Endothelial cell of umbilical vein (primary cell): ENCODE measurements at regions not wholly inside any gene's neighbourhood (a gene's known extent, or its start where the extent isn't known, plus 50 kb on each side); places are given as distances from the start of the nearest gene placed in this dataset.

Experiments
- BruUV-seq: library from RNA; stranded (reverse); fragments of 400-500 nt; replicated peaks from 2 replicates; lab custom pipeline; 2021; lab: Mats Ljungman, UMichigan
- CTCF ChIA-PET: fragments of 300-600, 350-600 bp; sonication (Branson Sonifier 250); formaldehyde crosslinking; loops from one replicate; lab custom pipeline; 2021; ENCODE audit warnings: antibody characterized with exemption, inconsistent platforms; lab: Charles Lee
- POLR2A ChIA-PET: fragments of 300-600, 350-600 bp; sonication (Branson Sonifier 250); formaldehyde crosslinking; loops from one replicate; lab custom pipeline; 2021; ENCODE audit warnings: antibody characterized with exemption, inconsistent platforms; lab: Charles Lee
- DNase-seq: peaks from one replicate; pipeline ENCODE4 v3.0.0-alpha.2; 2011; ENCODE audit warnings: low read depth, low spot score
- FAIRE-seq: peaks from 2 replicates; lab custom pipeline; 2011; peaks lifted over from hg19 to GRCh38; lab: Jason Lieb, UNC
- H2AFZ ChIP-seq: 2 replicates; pipeline ENCODE4 v1.6.0; 2012; ENCODE audit warnings: low read depth, low read length, control low read depth, inconsistent platforms
- H3K27ac ChIP-seq: 2 replicates; pipeline ENCODE4 v1.5.1; 2011; ENCODE audit warnings: low read depth, mild to moderate bottlenecking, control low read depth, low read length, moderate library complexity; ENCODE audit not compliant: insufficient read depth
- H3K27me3 ChIP-seq, 2 experiments: 2 replicates each; pipeline versions ENCODE4 v1.6.0 to v1.6.1; 2011; ENCODE audit warnings: low read length in 2 of 2, mixed read lengths in 1 of 2; ENCODE audit not compliant: control insufficient read depth in 2 of 2, insufficient read depth in 2 of 2
- H3K36me3 ChIP-seq, 2 experiments: 2 replicates in 1 of 2; 3 replicates in 1 of 2; pipeline ENCODE4 v1.5.1; 2011; ENCODE audit warnings: low read length in 2 of 2, mild to moderate bottlenecking in 1 of 2, moderate library complexity in 1 of 2; ENCODE audit not compliant: control insufficient read depth in 2 of 2, insufficient read depth in 2 of 2; ENCODE audit errors: extremely low read depth in 1 of 2
- H3K4me1 ChIP-seq: 3 replicates; pipeline ENCODE4 v1.5.1; 2011; ENCODE audit warnings: mild to moderate bottlenecking, low read length; ENCODE audit not compliant: control insufficient read depth, insufficient read depth; ENCODE audit errors: extremely low read depth
- H3K4me2 ChIP-seq: 2 replicates; pipeline ENCODE4 v1.6.1; 2011; ENCODE audit warnings: low read length, control low read depth, mixed read lengths; ENCODE audit not compliant: insufficient read depth
- H3K4me3 ChIP-seq, 3 experiments: fragments of 200-600 bp in 1 of 3; sonication (generic), shearing (Covaris generic) in 1 of 3; replicated peaks in 1 of 3; 2 replicates each; pipeline ENCODE4 v1.5.1; 2011 to 2016; ENCODE audit warnings: control low read depth in 3 of 3, low read length in 3 of 3, mild to moderate bottlenecking in 2 of 3, inconsistent platforms in 1 of 3, low read depth in 1 of 3, moderate library complexity in 1 of 3; ENCODE audit not compliant: insufficient read depth in 1 of 3
- H3K79me2 ChIP-seq: 2 replicates; pipeline ENCODE4 v1.6.0; 2012; ENCODE audit warnings: low read length, inconsistent platforms; ENCODE audit not compliant: control insufficient read depth, insufficient read depth
- H3K9ac ChIP-seq: replicated peaks from 2 replicates; pipeline ENCODE3; 2011; ENCODE audit warnings: low read length, control low read depth; ENCODE audit not compliant: insufficient read depth; ENCODE audit errors: extremely low read depth
- H3K9me1 ChIP-seq: replicated peaks from 3 replicates; pipeline ENCODE4 v1.6.0; 2011; ENCODE audit warnings: mild to moderate bottlenecking, low read length; ENCODE audit not compliant: control insufficient read depth, insufficient read depth; ENCODE audit errors: extremely low read depth
- H3K9me3 ChIP-seq: replicated peaks from 2 replicates; pipeline ENCODE4 v1.5.1; 2012; ENCODE audit warnings: low read length, inconsistent platforms; ENCODE audit not compliant: control insufficient read depth, insufficient read depth
- H4K20me1 ChIP-seq: replicated peaks from 2 replicates; pipeline ENCODE3; 2011; ENCODE audit warnings: mild to moderate bottlenecking, low read length; ENCODE audit not compliant: control insufficient read depth, insufficient read depth; ENCODE audit errors: extremely low read depth
- CTCF ChIP-seq, 2 donors: IDR thresholded peaks; 1 replicate in 1 of 2; 2 replicates in 1 of 2; pipeline ENCODE4 v1.5.1; 2011; ENCODE audit warnings: low read length in 2 of 2, mild to moderate bottlenecking in 2 of 2, moderate library complexity in 2 of 2, control low read depth in 1 of 2, inconsistent platforms in 1 of 2, low read depth in 1 of 2; ENCODE audit not compliant: insufficient read depth in 1 of 2; ENCODE audit errors: extremely low read depth in 1 of 2
- EZH2 ChIP-seq: IDR thresholded peaks from 2 replicates; pipeline ENCODE4 v1.6.1; 2012; ENCODE audit warnings: borderline replicate concordance, low read depth, mild to moderate bottlenecking, moderate library complexity, low read length, inconsistent platforms; ENCODE audit not compliant: severe bottlenecking
- FOS ChIP-seq: IDR thresholded peaks from 2 replicates; pipeline ENCODE4 v1.6.1; 2011; ENCODE audit warnings: mild to moderate bottlenecking, low read length, moderate library complexity, borderline replicate concordance; ENCODE audit not compliant: insufficient read depth
- GATA2 ChIP-seq: IDR thresholded peaks from 2 replicates; pipeline ENCODE4 v1.7.0; 2011; ENCODE audit warnings: low read depth, mild to moderate bottlenecking, moderate library complexity, mixed read lengths, low read length; ENCODE audit not compliant: insufficient read length, insufficient read depth
- JUN ChIP-seq: IDR thresholded peaks from 2 replicates; pipeline ENCODE4 v1.6.1; 2011; ENCODE audit warnings: borderline replicate concordance, low read depth; ENCODE audit not compliant: insufficient read length, insufficient read depth
- MYC ChIP-seq: IDR thresholded peaks from one replicate; pipeline ENCODE4 v1.6.1; 2011; ENCODE audit warnings: mild to moderate bottlenecking, low read depth, low read length
- POLR2A ChIP-seq: IDR thresholded peaks from 2 replicates; pipeline ENCODE4 v1.6.1; 2012; ENCODE audit warnings: low read depth, mild to moderate bottlenecking, control low read depth, low read length
- POLR2AphosphoS5 ChIP-seq: IDR thresholded peaks from 2 replicates; pipeline ENCODE4 v1.6.1; 2012; ENCODE audit warnings: low read depth, mild to moderate bottlenecking, control low read depth, low read length, moderate library complexity; ENCODE audit not compliant: insufficient read depth
- dilution Hi-C: fragments of 300-500 bp; cut with MboI; formaldehyde crosslinking; loops from one replicate; pipeline ENCODE4 v1.15.0; 2019; ENCODE audit warnings: low sequenced_read_pairs; ENCODE audit not compliant: extremely low pct_ligation_motif_present
- intact Hi-C: fragments of 100-400 bp; cut with micrococcal nuclease; formaldehyde crosslinking; loops from one replicate; pipeline ENCODE4 v1.10.0; 2022
- TF ChIP-seq, protein P1 (sequence below): IDR thresholded peaks from 2 replicates; pipeline ENCODE4 v1.6.1; 2011; ENCODE audit not compliant: insufficient read depth, insufficient read length

DNA sequence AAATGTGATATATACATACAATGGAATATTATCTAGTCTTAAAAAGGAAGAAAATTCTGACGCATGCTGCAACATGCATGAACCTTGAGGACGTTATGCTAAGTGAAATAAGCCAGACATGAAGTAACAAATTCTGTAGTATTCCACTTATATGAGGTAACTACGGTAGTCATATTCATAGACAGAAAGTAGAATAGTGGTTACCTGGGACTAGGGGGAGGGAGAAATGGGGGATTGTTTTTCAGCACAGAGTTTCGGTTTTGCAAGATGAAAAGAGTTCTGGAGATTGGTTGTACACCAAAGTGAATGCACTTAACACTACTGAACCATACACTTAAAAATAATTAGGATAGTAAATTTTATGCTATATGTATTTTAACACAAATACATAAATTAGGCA is 192.3 kb upstream of the FOXN2 start:
- Histone ChIP-seq H2AFZ (no peak overlapping the region), H4K20me1 (no peaks in the 10 kb centered on the region), H3K79me2 (no peaks in the 10 kb centered on the region), H3K27me3 (peaks cover 0 to 2% of the 10 kb centered on the region in 2 experiments), H3K36me3 (no peaks in the 10 kb centered on the region), H3K9ac (no peak overlapping the region), H3K9me1 (no peaks in the 10 kb centered on the region), H3K27ac (no peak overlapping the region), H3K4me2 (no peak overlapping the region), H3K9me3 (no peaks in the 10 kb centered on the region), H3K4me1 (no peaks in the 10 kb centered on the region), H3K4me3 (no peak overlapping the region)
- DNase-seq (no peak), FAIRE-seq (no peak)
- intact Hi-C loops = no loop called here
- TF ChIP-seq POLR2A (no peak), CTCF (IDR thresholded peaks at IDR 0.05; ENCODE audit: extremely low read depth in 1 of 2, insufficient read depth in 1 of 2, low read depth in 1 of 2, low read length in 2 of 2) (no peak), MYC (no peak), GATA2 (no peak), EZH2 (no peak), POLR2AphosphoS5 (no peak), JUN (no peak), FOS (no peak)
- TF ChIP-seq, protein P1, sequence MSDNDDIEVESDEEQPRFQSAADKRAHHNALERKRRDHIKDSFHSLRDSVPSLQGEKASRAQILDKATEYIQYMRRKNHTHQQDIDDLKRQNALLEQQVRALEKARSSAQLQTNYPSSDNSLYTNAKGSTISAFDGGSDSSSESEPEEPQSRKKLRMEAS = no peak
- ChIA-PET POLR2A (no interaction called here), CTCF (no interaction called here)
- BruUV-seq = no TSS peak
- dilution Hi-C loops = no loop called here
